Transverse colon (tissue), 3 donors: ENCODE measurements at regions not wholly inside any gene's neighbourhood (a gene's known extent, or its start where the extent isn't known, plus 50 kb on each side); places are given as distances from the start of the nearest gene placed in this dataset.

Source experiments
- CTCF ChIP-seq, 5 experiments: fragments of 200-600 bp in 3 of 5; fragments of 450-650 bp in 2 of 5; sonication (generic) in 3 of 5; IDR thresholded peaks; 1 replicate in 2 of 5; 2 replicates in 3 of 5; pipeline ENCODE4 v1.5.1; 2016 to 2017; ENCODE audit warnings: antibody characterized with exemption in 5 of 5, inconsistent platforms in 3 of 5, mild to moderate bottlenecking in 2 of 5, moderate library complexity in 1 of 5
- POLR2A ChIP-seq: fragments of 450-650 bp; IDR thresholded peaks from one replicate; pipeline ENCODE4 v1.6.1; 2016; ENCODE audit warnings: antibody characterized with exemption, mild to moderate bottlenecking, moderate library complexity

GRCh38 chr1:81493102-81493869, 307.4 kb upstream of the ADGRL2 start:
- TF ChIP-seq CTCF (IDR thresholded peaks at IDR 0.05) (no peak), POLR2A (no peak)
